Thyroid gland (tissue), 4 donors: ENCODE measurements at regions not wholly inside any gene's neighbourhood (a gene's known extent, or its start where the extent isn't known, plus 50 kb on each side); places are given as distances from the start of the nearest gene placed in this dataset.
A peak's percentile ranks its signal among the peaks of the same experiment; 100 is the strongest.

Experiments used
- DNase-seq, 2 donors: peaks; one replicate each; pipeline ENCODE4 v3.0.0-alpha.2; 2019
- H3K27ac ChIP-seq, 3 donors: fragments of 200-600 bp; sonication (generic); 1 replicate in 2 of 3; 2 replicates in 1 of 3; pipeline ENCODE4 v1.5.1; 2016 to 2019; ENCODE audit warnings: mild to moderate bottlenecking in 1 of 3, moderate library complexity in 1 of 3
- H3K27me3 ChIP-seq: fragments of 200-600 bp; sonication (generic); one replicate; pipeline ENCODE4 v1.5.1; 2019
- H3K36me3 ChIP-seq, 2 donors: fragments of 200-600 bp; sonication (generic); one replicate each; pipeline ENCODE4 v1.5.1; 2016 to 2019
- H3K4me1 ChIP-seq, 2 donors: fragments of 200-600 bp; sonication (generic); one replicate each; pipeline ENCODE4 v1.5.1; 2017 to 2019
- H3K4me3 ChIP-seq, 3 donors: fragments of 200-600 bp; sonication (generic); replicated peaks in 1 of 3; 1 replicate in 2 of 3; 2 replicates in 1 of 3; pipeline ENCODE4 v1.5.1; 2016; ENCODE audit warnings: mild to moderate bottlenecking in 1 of 3
- H3K9me3 ChIP-seq: fragments of 200-600 bp; sonication (generic); one replicate; pipeline ENCODE4 v1.5.1; 2017
- CTCF ChIP-seq, 6 experiments: fragments of 200-600 bp in 3 of 6; fragments of 450-650 bp in 3 of 6; sonication (generic) in 3 of 6; IDR thresholded peaks; one replicate each; pipeline ENCODE4 v1.5.1; 2016 to 2019; ENCODE audit warnings: antibody characterized with exemption in 6 of 6, mild to moderate bottlenecking in 2 of 6, inconsistent platforms in 1 of 6, moderate library complexity in 1 of 6
- POLR2A ChIP-seq, 2 donors: fragments of 450-650 bp; IDR thresholded peaks; one replicate each; pipeline ENCODE4 v1.6.1; 2017; ENCODE audit warnings: antibody characterized with exemption in 2 of 2, mild to moderate bottlenecking in 2 of 2, moderate library complexity in 1 of 2
- WGBS, 2 donors: methylation state at CpG; one replicate each; pipeline ENCODE4 v1.1.5; 2017; 5-methylcytosine and 5-hydroxymethylcytosine counted together
- intact Hi-C: fragments of 100-400 bp; cut with DNase I; formaldehyde crosslinking; loops from one replicate; pipeline ENCODE4 v1.15.1; 2023

- intact Hi-C loops = no loop called here
- DNase-seq = no peak
- no peaks in the 10 kb centered on the region for H3K9me3 ChIP-seq
- H3K27me3 ChIP-seq = no peaks in the 10 kb centered on the region
- WGBS, 2 donors = 49 to 54% methylated on average over 7 of the region's 7 CpGs
- H3K4me1 ChIP-seq = no peaks in the 10 kb centered on the region
- no peak overlapping the region for H3K27ac ChIP-seq
- TF ChIP-seq POLR2A (IDR thresholded peaks at IDR 0.05) (no peak), CTCF (IDR thresholded peaks at IDR 0.05) (no peak)
- H3K4me3 ChIP-seq = no peak overlapping the region
- no peaks in the 10 kb centered on the region for H3K36me3 ChIP-seq
These were observed 95.9 kb downstream of the TBX3 start for GRCh38 chr12:114588061-114588460.

- DNase-seq = no peak
- intact Hi-C loops = no loop called here
- H3K27me3 ChIP-seq = no peaks in the 10 kb centered on the region
- no peak overlapping the region for H3K27ac ChIP-seq
- H3K4me1 ChIP-seq = no peaks in the 10 kb centered on the region
- H3K36me3 ChIP-seq = no peaks in the 10 kb centered on the region
- no peaks in the 10 kb centered on the region for H3K9me3 ChIP-seq
- 45 to 50% methylated on average over 2 of the region's 2 CpGs for whole genome bisulfite sequencing, 2 donors
- no peak for TF ChIP-seq CTCF (IDR thresholded peaks at IDR 0.05)
- no peak for TF ChIP-seq POLR2A (IDR thresholded peaks at IDR 0.05)
- H3K4me3 ChIP-seq = no peak overlapping the region
These were observed 103.7 kb downstream of the TBX3 start for GRCh38 chr12:114580306-114580705.

- intact Hi-C loops = no loop called here
- H3K27ac ChIP-seq = no peak overlapping the region
- no peak overlapping the region for H3K4me3 ChIP-seq
- TF ChIP-seq POLR2A (IDR thresholded peaks at IDR 0.05) (no peak), CTCF (IDR thresholded peaks at IDR 0.05) (no peak)
- WGBS, 2 donors = 83 to 89% methylated on average over 1 of the region's 1 CpG
- DNase-seq = no peak
- no peaks in the 10 kb centered on the region for H3K9me3 ChIP-seq
- no peaks in the 10 kb centered on the region for H3K4me1 ChIP-seq
- H3K36me3 ChIP-seq = no peaks in the 10 kb centered on the region
- no peaks in the 10 kb centered on the region for H3K27me3 ChIP-seq
These were observed 104.6 kb downstream of the TBX3 start for GRCh38 chr12:114579389-114579788.

- Histone ChIP-seq H3K4me1 (no peaks in the 10 kb centered on the region), H3K36me3 (no peaks in the 10 kb centered on the region), H3K27ac (no peak overlapping the region), H3K9me3 (no peaks in the 10 kb centered on the region), H3K27me3 (no peaks in the 10 kb centered on the region), H3K4me3 (no peak overlapping the region)
- 58 to 79% methylated on average over 2 of the region's 2 CpGs for WGBS, 2 donors
- TF ChIP-seq POLR2A (IDR thresholded peaks at IDR 0.05) (no peak), CTCF (IDR thresholded peaks at IDR 0.05) (no peak)
- intact Hi-C loops = no loop called here
- DNase-seq = no peak
These were observed 121.3 kb downstream of the TBX3 start for GRCh38 chr12:114562654-114563053.

- H3K27me3 ChIP-seq = no peaks in the 10 kb centered on the region
- H3K36me3 ChIP-seq = no peaks in the 10 kb centered on the region
- intact Hi-C loops = no loop called here
- H3K4me3 ChIP-seq = no peak overlapping the region
- TF ChIP-seq POLR2A (IDR thresholded peaks at IDR 0.05) (no peak), CTCF (IDR thresholded peaks at IDR 0.05) (no peak)
- H3K4me1 ChIP-seq = no peaks in the 10 kb centered on the region
- 56 to 57% methylated on average over 2 of the region's 2 CpGs for WGBS, 2 donors
- H3K9me3 ChIP-seq = no peaks in the 10 kb centered on the region
- DNase-seq = peak; percentile 4
- H3K27ac ChIP-seq = no peak overlapping the region
These were observed 128.5 kb downstream of the TBX3 start for GRCh38 chr12:114555451-114555850.
